ENCODE measurements at regions not wholly inside any gene's neighbourhood (a gene's known extent, or its start where the extent isn't known, plus 50 kb on each side); places are given as distances from the start of the nearest gene placed in this dataset.

DNA sequence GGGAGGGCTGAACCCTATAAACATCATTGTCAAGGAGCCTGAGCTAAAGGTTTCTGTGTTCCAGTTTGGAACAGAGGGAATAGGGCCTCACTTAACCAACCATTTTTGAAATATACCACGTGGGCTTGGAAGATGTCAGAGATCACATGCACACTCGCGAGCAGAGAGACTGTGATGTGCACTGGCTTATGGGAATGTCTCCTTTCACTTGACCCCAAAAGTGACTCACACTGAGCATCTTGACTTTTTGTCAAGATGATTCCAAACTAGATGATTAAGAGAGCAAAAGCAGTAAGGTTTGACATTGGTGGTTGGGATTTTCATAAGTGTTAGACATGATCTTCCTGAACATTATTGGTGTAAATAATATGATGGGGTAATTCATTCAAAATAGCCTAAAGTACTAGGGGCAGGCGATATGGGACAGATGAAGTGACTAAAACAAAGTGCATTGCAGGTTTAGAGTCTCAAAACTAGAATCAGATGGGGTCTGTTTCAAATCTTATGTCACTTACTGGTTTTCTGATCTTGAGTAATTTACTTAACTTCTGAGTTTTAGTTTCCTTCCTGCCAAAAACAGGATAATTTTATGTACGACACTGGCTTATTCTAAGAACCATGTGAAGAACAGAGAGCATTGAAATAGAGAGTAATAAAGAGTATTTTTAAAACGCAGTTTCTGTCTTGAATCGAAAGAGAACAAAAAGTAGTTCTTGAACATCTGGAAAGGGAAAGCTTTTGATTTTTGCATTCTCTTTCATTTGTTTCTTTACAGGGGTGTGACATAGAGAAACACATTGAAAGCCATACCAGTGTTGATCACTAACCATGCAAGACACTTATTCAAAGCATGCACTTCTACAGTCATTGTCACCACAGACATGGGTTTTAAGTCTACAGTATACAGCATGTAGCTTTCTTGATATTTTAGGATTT lies 383.0 kb downstream of the DIRAS2 start:
- Histone ChIP-seq H4K20me1 (ENCODE audit: control insufficient read depth, insufficient read depth) (no peaks in the 10 kb centered on the region), H3K9me3 (replicated peaks; ENCODE audit: control insufficient read depth, insufficient read depth, low read length) (peaks cover 1% of the 10 kb centered on the region; the same call in 1 of the 3 replicates), H3K36me3 (ENCODE audit: control insufficient read depth in 2 of 2, insufficient read depth in 2 of 2, low read length in 1 of 2) (no peaks in the 10 kb centered on the region), H3K4me1 (ENCODE audit: control insufficient read depth, insufficient read depth, low read length) (peaks cover 4% of the 10 kb centered on the region; the same call in 1 of the 2 replicates), H3K4me3 (no peak overlapping the region), H2AFZ (ENCODE audit: control insufficient read depth, low read depth, low read length) (no peak overlapping the region), H3K79me2 (ENCODE audit: control insufficient read depth, insufficient read depth, low read length) (no peaks in the 10 kb centered on the region), H3K27me3 (replicated peaks in 1 of 2; ENCODE audit: control insufficient read depth in 2 of 2, insufficient read depth in 2 of 2, low read length in 1 of 2) (no peaks in the 10 kb centered on the region; a peak in 1 of 4 replicates), H3K4me2 (ENCODE audit: control insufficient read depth, insufficient read depth) (0 out of 2 replicates have a peak overlapping the region, but pooled peaks have one; percentile 24), H3K9ac (ENCODE audit: control insufficient read depth, insufficient read depth, low read length) (no peak overlapping the region), H3K27ac (ENCODE audit: control insufficient read depth, insufficient read depth) (no peak overlapping the region)
- POLR2A ChIA-PET, result no interaction called here
- SMC1A ChIA-PET (ENCODE audit: uncharacterized antibody, unreplicated experiment), result interaction anchor here (0.5 to 1.0 kb wide), 2 partner anchors 10 to 113 kb away, joined by 3 read pairs; no protein-coding TSS in a partner anchor
- 2% methylated on average over 7 of the region's 7 CpGs for WGBS (ENCODE audit: insufficient coverage, insufficient replicate concordance, low lambda C conversion rate, missing lambda C conversion rate)
- no peak for DNase-seq (ENCODE audit: low read depth, low spot score)
- ATAC-seq, result no peak
- RAD21 ChIA-PET (ENCODE audit: unreplicated experiment), result no interaction called here
- BruUV-seq (replicated peaks), result no TSS peak
- CTCF ChIA-PET, result no interaction called here
- in situ Hi-C loops (cut with MboI), result no loop called here
- intact Hi-C loops (cut with micrococcal nuclease; ENCODE audit: unreplicated experiment), result loop anchor here (10.0 kb wide), 1 partner anchor 175 kb away; no protein-coding TSS in a partner anchor
- no peak for FAIRE-seq
- TF ChIP-seq CHD1 (IDR thresholded peaks at IDR 0.05; ENCODE audit: low read depth, low read length) (no peak), ATF7 (IDR thresholded peaks at IDR 0.05; ENCODE audit: low read depth) (no peak), ZSCAN29 (IDR thresholded peaks at IDR 0.05) (no peak), IRF3 (IDR thresholded peaks at IDR 0.05) (no peak), POLR2AphosphoS5 (IDR thresholded peaks at IDR 0.05; ENCODE audit: low read length) (no peak), CEBPB (IDR thresholded peaks at IDR 0.05; ENCODE audit: borderline replicate concordance in 1 of 2, low read depth in 2 of 2, low read length in 2 of 2) (no peak), ETV6 (conservative IDR thresholded peaks at IDR 0.05 in 1 of 2, IDR thresholded peaks at IDR 0.05 in 1 of 2; ENCODE audit: borderline replicate concordance in 1 of 2, low read depth in 1 of 2) (no peak), CREB1 (IDR thresholded peaks at IDR 0.05; ENCODE audit: low read depth) (no peak), CHD2 (IDR thresholded peaks at IDR 0.05; ENCODE audit: borderline replicate concordance, low read depth, low read length) (no peak), TCF12 (IDR thresholded peaks at IDR 0.05; ENCODE audit: low read depth, low read length) (no peak), MEF2B (IDR thresholded peaks at IDR 0.05; ENCODE audit: partially characterized antibody, poor library complexity, severe bottlenecking) (no peak), PBX3 (IDR thresholded peaks at IDR 0.05; ENCODE audit: insufficient replicate concordance, low read depth, low read length) (no peak)
- TF ChIP-seq, protein P1, sequence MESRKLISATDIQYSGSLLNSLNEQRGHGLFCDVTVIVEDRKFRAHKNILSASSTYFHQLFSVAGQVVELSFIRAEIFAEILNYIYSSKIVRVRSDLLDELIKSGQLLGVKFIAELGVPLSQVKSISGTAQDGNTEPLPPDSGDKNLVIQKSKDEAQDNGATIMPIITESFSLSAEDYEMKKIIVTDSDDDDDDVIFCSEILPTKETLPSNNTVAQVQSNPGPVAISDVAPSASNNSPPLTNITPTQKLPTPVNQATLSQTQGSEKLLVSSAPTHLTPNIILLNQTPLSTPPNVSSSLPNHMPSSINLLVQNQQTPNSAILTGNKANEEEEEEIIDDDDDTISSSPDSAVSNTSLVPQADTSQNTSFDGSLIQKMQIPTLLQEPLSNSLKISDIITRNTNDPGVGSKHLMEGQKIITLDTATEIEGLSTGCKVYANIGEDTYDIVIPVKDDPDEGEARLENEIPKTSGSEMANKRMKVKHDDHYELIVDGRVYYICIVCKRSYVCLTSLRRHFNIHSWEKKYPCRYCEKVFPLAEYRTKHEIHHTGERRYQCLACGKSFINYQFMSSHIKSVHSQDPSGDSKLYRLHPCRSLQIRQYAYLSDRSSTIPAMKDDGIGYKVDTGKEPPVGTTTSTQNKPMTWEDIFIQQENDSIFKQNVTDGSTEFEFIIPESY (IDR thresholded peaks at IDR 0.05), result no peak
- TF ChIP-seq, protein P2, sequence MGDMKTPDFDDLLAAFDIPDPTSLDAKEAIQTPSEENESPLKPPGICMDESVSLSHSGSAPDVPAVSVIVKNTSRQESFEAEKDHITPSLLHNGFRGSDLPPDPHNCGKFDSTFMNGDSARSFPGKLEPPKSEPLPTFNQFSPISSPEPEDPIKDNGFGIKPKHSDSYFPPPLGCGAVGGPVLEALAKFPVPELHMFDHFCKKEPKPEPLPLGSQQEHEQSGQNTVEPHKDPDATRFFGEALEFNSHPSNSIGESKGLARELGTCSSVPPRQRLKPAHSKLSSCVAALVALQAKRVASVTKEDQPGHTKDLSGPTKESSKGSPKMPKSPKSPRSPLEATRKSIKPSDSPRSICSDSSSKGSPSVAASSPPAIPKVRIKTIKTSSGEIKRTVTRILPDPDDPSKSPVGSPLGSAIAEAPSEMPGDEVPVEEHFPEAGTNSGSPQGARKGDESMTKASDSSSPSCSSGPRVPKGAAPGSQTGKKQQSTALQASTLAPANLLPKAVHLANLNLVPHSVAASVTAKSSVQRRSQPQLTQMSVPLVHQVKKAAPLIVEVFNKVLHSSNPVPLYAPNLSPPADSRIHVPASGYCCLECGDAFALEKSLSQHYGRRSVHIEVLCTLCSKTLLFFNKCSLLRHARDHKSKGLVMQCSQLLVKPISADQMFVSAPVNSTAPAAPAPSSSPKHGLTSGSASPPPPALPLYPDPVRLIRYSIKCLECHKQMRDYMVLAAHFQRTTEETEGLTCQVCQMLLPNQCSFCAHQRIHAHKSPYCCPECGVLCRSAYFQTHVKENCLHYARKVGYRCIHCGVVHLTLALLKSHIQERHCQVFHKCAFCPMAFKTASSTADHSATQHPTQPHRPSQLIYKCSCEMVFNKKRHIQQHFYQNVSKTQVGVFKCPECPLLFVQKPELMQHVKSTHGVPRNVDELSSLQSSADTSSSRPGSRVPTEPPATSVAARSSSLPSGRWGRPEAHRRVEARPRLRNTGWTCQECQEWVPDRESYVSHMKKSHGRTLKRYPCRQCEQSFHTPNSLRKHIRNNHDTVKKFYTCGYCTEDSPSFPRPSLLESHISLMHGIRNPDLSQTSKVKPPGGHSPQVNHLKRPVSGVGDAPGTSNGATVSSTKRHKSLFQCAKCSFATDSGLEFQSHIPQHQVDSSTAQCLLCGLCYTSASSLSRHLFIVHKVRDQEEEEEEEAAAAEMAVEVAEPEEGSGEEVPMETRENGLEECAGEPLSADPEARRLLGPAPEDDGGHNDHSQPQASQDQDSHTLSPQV (IDR thresholded peaks at IDR 0.05), result no peak
